Transverse colon (tissue), 4 donors: ENCODE measurements at regions not wholly inside any gene's neighbourhood (a gene's known extent, or its start where the extent isn't known, plus 50 kb on each side); places are given as distances from the start of the nearest gene placed in this dataset.

Source experiments
- DNase-seq: peaks from one replicate; pipeline ENCODE4 v3.0.0-alpha.2; 2019
- H3K27ac ChIP-seq, 4 donors: fragments of 200-600 bp; sonication (generic); 2 replicates each; pipeline ENCODE4 v1.5.1; 2016 to 2018; ENCODE audit warnings: inconsistent platforms in 4 of 4
- H3K27me3 ChIP-seq: fragments of 200-600 bp; sonication (generic); 2 replicates; pipeline ENCODE4 v1.5.1; 2017; ENCODE audit warnings: inconsistent platforms
- H3K36me3 ChIP-seq, 4 donors: fragments of 200-600 bp; sonication (generic); 2 replicates each; pipeline ENCODE4 v1.5.1; 2017 to 2019; ENCODE audit warnings: inconsistent platforms in 4 of 4
- H3K4me1 ChIP-seq, 4 donors: fragments of 200-600 bp; sonication (generic); 2 replicates each; pipeline ENCODE4 v1.5.1; 2017 to 2020; ENCODE audit warnings: inconsistent platforms in 4 of 4
- H3K4me3 ChIP-seq, 4 donors: fragments of 200-600 bp; sonication (generic); 1 replicate in 1 of 4; 2 replicates in 3 of 4; pipeline versions ENCODE4 v1.5.1 to v1.6.1; 2017 to 2019; ENCODE audit warnings: inconsistent platforms in 4 of 4
- H3K9me3 ChIP-seq, 2 donors: fragments of 200-600 bp; sonication (generic); 2 replicates each; pipeline ENCODE4 v1.5.1; 2017 to 2019; ENCODE audit warnings: inconsistent platforms in 2 of 2
- EP300 ChIP-seq: sonication (generic); formaldehyde crosslinking; IDR thresholded peaks from one replicate; pipeline ENCODE4 v1.6.1; 2017; ENCODE audit warnings: antibody characterized with exemption, low read depth
- POLR2A ChIP-seq: fragments of 450-650 bp; IDR thresholded peaks from one replicate; pipeline ENCODE4 v1.6.1; 2016; ENCODE audit warnings: antibody characterized with exemption, mild to moderate bottlenecking, moderate library complexity
- POLR2AphosphoS5 ChIP-seq, 3 donors: sonication (generic); formaldehyde crosslinking; IDR thresholded peaks; one replicate each; pipeline ENCODE4 v1.6.1; 2016; ENCODE audit warnings: antibody characterized with exemption in 3 of 3
- WGBS, 2 donors: methylation state at CpG; one replicate each; pipeline ENCODE4 v1.1.5; 2018; ENCODE audit warnings: low coverage in 1 of 2; 5-methylcytosine and 5-hydroxymethylcytosine counted together
- in situ Hi-C, 4 donors: fragments of 200-750 bp; cut with MboI; loops; one replicate each; pipeline versions ENCODE4 v1.15.0 to v1.15.1; 2017; ENCODE audit warnings: low sequenced_read_pairs in 3 of 4, low pct_ligation_motif_present in 1 of 4, low pct_unique_long_range_greater_than_20kb in 1 of 4
- intact Hi-C: fragments of 100-400 bp; cut with DNase I; formaldehyde crosslinking; loops from one replicate; pipeline ENCODE4 v1.15.1; 2023; ENCODE audit warnings: low total_unique reads
- TF ChIP-seq, protein P1 (sequence below), 5 experiments: fragments of 200-600 bp in 3 of 5; fragments of 450-650 bp in 2 of 5; sonication (generic) in 3 of 5; IDR thresholded peaks; 1 replicate in 2 of 5; 2 replicates in 3 of 5; pipeline ENCODE4 v1.5.1; 2016 to 2017; ENCODE audit warnings: antibody characterized with exemption in 5 of 5, inconsistent platforms in 3 of 5, mild to moderate bottlenecking in 2 of 5, moderate library complexity in 1 of 5

DNA sequence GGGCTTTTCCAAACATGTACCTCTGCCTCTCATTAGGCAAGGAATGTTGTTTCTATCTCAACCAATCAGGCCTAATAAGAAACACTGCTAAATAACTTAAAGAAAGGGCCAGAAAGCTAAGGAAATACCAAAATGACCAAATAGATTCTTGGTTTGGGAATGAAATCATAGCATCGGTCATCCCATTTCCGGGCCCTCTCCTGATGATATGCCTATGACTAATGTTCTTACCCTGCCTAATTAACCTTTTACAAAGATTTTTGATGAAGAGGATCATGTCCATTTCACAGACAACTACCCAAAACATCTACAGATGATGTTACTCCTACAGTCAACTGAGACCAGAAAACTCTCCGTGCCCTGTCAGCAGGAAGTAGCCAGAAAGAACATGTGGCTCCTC lies 164.0 kb downstream of the DDX3Y start:
- no peaks in the 10 kb centered on the region for H3K4me1 ChIP-seq
- intact Hi-C loops: no loop called here
- DNase-seq: no peak
- no peak overlapping the region for H3K27ac ChIP-seq
- H3K36me3 ChIP-seq: no peaks in the 10 kb centered on the region
- no peaks in the 10 kb centered on the region for H3K9me3 ChIP-seq
- in situ Hi-C loops: loop anchor here in 1 of 4 donors (25.0 kb wide), 1 partner anchor 106 kb away; no protein-coding TSS in a partner anchor
- H3K4me3 ChIP-seq: no peak overlapping the region
- no peaks in the 10 kb centered on the region for H3K27me3 ChIP-seq
- TF ChIP-seq POLR2A (no peak), EP300 (no peak), POLR2AphosphoS5 (IDR thresholded peaks at IDR 0.05) (no peak)
- TF ChIP-seq, protein P1, sequence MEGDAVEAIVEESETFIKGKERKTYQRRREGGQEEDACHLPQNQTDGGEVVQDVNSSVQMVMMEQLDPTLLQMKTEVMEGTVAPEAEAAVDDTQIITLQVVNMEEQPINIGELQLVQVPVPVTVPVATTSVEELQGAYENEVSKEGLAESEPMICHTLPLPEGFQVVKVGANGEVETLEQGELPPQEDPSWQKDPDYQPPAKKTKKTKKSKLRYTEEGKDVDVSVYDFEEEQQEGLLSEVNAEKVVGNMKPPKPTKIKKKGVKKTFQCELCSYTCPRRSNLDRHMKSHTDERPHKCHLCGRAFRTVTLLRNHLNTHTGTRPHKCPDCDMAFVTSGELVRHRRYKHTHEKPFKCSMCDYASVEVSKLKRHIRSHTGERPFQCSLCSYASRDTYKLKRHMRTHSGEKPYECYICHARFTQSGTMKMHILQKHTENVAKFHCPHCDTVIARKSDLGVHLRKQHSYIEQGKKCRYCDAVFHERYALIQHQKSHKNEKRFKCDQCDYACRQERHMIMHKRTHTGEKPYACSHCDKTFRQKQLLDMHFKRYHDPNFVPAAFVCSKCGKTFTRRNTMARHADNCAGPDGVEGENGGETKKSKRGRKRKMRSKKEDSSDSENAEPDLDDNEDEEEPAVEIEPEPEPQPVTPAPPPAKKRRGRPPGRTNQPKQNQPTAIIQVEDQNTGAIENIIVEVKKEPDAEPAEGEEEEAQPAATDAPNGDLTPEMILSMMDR (IDR thresholded peaks at IDR 0.05): no peak
- WGBS, 2 donors: 90% methylated on average over 3 of the region's 3 CpGs; no CpG with 5 or more reads in 1 of the 2 donors

DNA sequence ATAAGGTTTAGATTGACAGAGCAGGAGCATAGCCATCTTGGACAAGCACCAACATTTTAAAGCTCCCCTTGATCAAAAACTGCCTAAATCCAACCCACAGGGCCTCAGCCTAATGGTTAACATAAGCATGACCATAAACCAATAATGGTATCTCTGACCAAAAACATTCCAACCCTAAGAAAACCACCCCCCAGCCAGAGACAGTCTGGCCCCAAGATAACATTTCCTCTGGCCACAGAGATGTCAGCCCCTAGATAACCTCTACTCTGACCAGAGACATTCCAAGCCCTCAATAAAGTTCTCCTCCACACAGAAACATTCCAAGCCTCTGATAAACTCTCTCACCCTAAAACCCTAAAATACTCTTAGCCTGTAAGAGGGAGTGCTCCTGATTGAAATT lies 164.4 kb downstream of the DDX3Y start:
- no peak overlapping the region for H3K4me3 ChIP-seq
- no peaks in the 10 kb centered on the region for H3K9me3 ChIP-seq
- TF ChIP-seq POLR2AphosphoS5 (IDR thresholded peaks at IDR 0.05) (no peak), POLR2A (no peak), EP300 (no peak)
- TF ChIP-seq, protein P1 (IDR thresholded peaks at IDR 0.05): no peak
- no peak overlapping the region for H3K27ac ChIP-seq
- no peaks in the 10 kb centered on the region for H3K36me3 ChIP-seq
- in situ Hi-C loops: loop anchor here in 1 of 4 donors (25.0 kb wide), 1 partner anchor 107 kb away; no protein-coding TSS in a partner anchor
- no peaks in the 10 kb centered on the region for H3K4me1 ChIP-seq
- H3K27me3 ChIP-seq: no peaks in the 10 kb centered on the region
- intact Hi-C loops: no loop called here
- no peak for DNase-seq

DNA sequence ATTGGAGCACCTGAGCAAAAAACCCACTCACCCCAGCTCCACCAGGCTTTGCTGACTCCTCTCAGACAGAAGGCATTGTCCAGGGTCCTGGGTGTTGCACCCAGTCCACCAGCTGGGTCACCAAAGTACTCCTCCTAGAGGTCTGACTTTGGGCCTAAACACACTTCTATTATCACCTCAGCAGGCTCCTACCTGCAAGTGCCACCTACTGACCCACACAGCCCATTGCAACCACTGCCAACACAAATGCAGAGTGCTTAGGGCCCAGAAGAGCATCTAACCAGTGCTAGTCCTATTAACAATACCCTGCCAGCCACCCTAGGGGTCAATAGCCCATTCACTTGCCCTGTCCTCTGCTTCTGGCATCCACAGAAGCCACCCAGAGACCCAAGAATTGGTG lies 178.1 kb downstream of the DDX3Y start:
- DNase-seq: no peak
- no peaks in the 10 kb centered on the region for H3K27me3 ChIP-seq
- H3K36me3 ChIP-seq: no peaks in the 10 kb centered on the region
- no peak overlapping the region for H3K27ac ChIP-seq
- TF ChIP-seq POLR2AphosphoS5 (IDR thresholded peaks at IDR 0.05) (no peak), EP300 (no peak), POLR2A (no peak)
- TF ChIP-seq, protein P1 (IDR thresholded peaks at IDR 0.05): no peak
- intact Hi-C loops: no loop called here
- no peaks in the 10 kb centered on the region for H3K4me1 ChIP-seq
- no peaks in the 10 kb centered on the region for H3K9me3 ChIP-seq
- in situ Hi-C loops: no loop called here
- no peak overlapping the region for H3K4me3 ChIP-seq

DNA sequence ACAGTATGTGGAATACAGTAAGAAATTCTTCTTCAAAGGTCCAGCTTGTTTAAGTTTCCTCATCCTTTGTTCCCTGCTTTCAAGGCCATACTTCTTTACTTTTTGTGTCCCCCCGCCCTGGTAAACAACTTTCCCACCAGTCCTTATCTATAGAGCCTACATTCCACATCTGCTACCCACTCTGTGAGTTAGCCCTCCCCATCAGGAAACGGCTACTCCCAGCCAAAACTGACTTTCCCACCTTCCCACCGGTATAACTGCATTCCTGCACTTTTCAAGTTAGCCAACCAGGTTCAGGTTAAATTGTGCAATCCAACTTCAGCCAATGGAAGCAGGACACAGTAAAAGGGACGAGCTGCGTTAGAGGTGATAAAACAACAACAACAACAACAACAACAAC lies 186.9 kb downstream of the DDX3Y start:
- Histone ChIP-seq H3K36me3 (no peaks in the 10 kb centered on the region), H3K4me3 (no peak overlapping the region), H3K27me3 (no peaks in the 10 kb centered on the region), H3K4me1 (no peaks in the 10 kb centered on the region), H3K9me3 (no peaks in the 10 kb centered on the region), H3K27ac (no peak overlapping the region)
- in situ Hi-C loops: no loop called here
- intact Hi-C loops: no loop called here
- no peak for DNase-seq
- no CpG with 5 or more reads among the region's 5 CpGs for WGBS, 2 donors
- TF ChIP-seq, protein P1 (IDR thresholded peaks at IDR 0.05): no peak
- no peak for TF ChIP-seq POLR2AphosphoS5 (IDR thresholded peaks at IDR 0.05)
- TF ChIP-seq POLR2A: no peak
- TF ChIP-seq EP300: no peak
